ENCODE measurements at regions not wholly inside any gene's neighbourhood (a gene's known extent, or its start where the extent isn't known, plus 50 kb on each side); places are given as distances from the start of the nearest gene placed in this dataset.
"Not testable (repeated sequence)": the region's sequence is repeated elsewhere in the genome, so short reads cannot be mapped to it uniquely, and the experiment has no call there.

DNA sequence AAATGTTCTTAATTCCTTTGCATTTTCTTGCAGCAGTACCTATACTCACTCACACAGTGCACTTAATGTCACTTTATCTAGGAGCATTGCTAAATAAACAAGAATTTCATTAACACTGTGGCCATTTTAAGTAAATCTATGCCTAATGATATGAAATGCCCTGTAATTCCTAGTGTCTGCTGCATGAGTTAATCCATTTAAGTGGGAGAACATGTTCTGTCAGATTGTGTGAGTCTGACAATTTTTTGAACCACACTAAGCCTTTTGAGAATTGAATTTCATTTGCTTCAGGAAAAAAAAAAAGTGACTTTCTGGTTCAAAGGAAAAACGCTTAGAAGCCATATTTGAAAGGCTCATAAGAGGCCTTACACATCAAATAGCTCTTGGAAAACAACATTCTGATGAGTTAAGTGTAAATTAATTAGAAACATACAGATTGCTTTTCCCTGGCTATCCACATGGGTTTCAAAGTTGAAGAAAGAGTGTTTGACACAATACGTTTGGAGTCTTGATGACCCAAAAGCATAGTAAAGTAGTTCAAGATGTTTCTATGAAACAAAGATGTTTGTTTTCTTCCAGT is 446.7 kb upstream of the GRAMD2B start:
- intact Hi-C loops (cut with DNase I; ENCODE audit: low total_unique reads) = no loop called here
- DNase-seq (ENCODE audit: low spot score in 2 of 2) = no peak
- TF ChIP-seq, protein P1, sequence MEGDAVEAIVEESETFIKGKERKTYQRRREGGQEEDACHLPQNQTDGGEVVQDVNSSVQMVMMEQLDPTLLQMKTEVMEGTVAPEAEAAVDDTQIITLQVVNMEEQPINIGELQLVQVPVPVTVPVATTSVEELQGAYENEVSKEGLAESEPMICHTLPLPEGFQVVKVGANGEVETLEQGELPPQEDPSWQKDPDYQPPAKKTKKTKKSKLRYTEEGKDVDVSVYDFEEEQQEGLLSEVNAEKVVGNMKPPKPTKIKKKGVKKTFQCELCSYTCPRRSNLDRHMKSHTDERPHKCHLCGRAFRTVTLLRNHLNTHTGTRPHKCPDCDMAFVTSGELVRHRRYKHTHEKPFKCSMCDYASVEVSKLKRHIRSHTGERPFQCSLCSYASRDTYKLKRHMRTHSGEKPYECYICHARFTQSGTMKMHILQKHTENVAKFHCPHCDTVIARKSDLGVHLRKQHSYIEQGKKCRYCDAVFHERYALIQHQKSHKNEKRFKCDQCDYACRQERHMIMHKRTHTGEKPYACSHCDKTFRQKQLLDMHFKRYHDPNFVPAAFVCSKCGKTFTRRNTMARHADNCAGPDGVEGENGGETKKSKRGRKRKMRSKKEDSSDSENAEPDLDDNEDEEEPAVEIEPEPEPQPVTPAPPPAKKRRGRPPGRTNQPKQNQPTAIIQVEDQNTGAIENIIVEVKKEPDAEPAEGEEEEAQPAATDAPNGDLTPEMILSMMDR (IDR thresholded peaks at IDR 0.05) = no peak
- TF ChIP-seq POLR2A (IDR thresholded peaks at IDR 0.05) = no peak
- no peak overlapping the region for H3K4me3 ChIP-seq (ENCODE audit: low read depth, poor library complexity, severe bottlenecking)
- WGBS, 2 donors = 49 to 56% methylated on average over 2 of the region's 2 CpGs

DNA sequence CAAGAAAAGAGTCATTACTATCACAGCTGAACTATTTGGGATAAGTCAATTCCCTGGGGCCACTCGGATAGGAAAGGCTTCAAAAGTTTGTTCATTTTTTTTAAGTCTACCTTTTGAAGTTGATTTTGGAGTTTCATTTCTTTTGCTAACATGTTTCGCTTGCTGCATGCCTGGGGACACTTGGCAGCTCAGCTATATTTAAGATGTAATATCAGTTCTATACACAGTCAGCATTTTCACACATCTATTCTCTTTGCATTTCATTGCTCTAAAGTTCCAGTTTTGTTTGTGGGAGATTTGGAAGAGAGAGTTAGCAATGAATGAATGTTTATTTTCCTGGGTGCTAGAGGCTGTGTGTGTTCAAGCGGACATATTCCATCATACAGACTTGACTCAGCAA is 445.2 kb upstream of the GRAMD2B start:
- TF ChIP-seq POLR2A (IDR thresholded peaks at IDR 0.05) = no peak
- TF ChIP-seq, protein P1 (IDR thresholded peaks at IDR 0.05) = no peak
- WGBS, 2 donors = 47 to 55% methylated on average over 3 of the region's 3 CpGs
- DNase-seq (ENCODE audit: low spot score in 2 of 2) = no peak
- intact Hi-C loops (cut with DNase I; ENCODE audit: low total_unique reads) = no loop called here
- H3K4me3 ChIP-seq (ENCODE audit: low read depth, poor library complexity, severe bottlenecking) = no peak overlapping the region

DNA sequence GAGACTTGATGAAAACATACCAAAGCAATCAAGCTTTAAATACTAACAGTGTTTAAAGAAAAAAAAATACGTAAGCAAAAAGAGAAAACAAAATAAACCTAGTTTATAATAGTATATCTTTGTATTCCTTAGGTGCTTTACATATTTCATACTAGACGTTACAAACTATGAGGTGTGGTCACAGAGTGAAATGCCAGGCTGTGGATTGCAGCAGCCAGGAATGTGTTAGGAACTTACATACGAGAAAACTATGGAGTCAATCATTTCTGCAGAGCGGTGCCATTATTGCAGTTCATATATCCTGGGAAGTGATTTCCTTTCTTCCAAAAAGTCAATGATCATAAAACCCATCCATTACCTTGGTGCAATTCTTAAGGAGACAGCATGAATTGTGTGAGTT is 443.6 kb upstream of the GRAMD2B start:
- TF ChIP-seq POLR2A (IDR thresholded peaks at IDR 0.05) = no peak
- TF ChIP-seq, protein P1 (IDR thresholded peaks at IDR 0.05) = no peak
- H3K4me3 ChIP-seq (ENCODE audit: low read depth, poor library complexity, severe bottlenecking) = no peak overlapping the region
- WGBS, 2 donors = 44 to 49% methylated on average over 4 of the region's 4 CpGs
- intact Hi-C loops (cut with DNase I; ENCODE audit: low total_unique reads) = no loop called here
- no peak for DNase-seq (ENCODE audit: low spot score in 2 of 2)

DNA sequence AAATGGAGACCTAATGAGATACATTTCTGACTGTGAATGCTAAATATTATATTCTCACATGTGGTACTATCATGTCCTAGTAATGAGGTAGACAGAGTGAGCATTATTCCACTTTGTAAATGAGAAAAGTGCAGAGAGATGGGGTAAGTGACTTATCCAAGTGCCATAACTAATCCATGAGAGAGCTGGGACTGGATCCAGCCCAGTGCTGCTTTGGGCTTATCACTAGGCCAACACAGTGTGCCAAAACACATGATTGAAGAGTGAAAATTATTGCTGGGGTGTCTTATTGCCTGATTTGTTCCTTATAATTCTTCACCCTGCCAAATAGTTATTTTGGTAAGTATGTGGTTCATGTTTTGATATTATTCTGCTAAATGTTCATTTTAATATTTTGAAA is 442.2 kb upstream of the GRAMD2B start:
- intact Hi-C loops (cut with DNase I; ENCODE audit: low total_unique reads) = no loop called here
- no peak overlapping the region for H3K4me3 ChIP-seq (ENCODE audit: low read depth, poor library complexity, severe bottlenecking)
- DNase-seq (ENCODE audit: low spot score in 2 of 2) = no peak
- no peak for TF ChIP-seq POLR2A (IDR thresholded peaks at IDR 0.05)
- TF ChIP-seq, protein P1 (IDR thresholded peaks at IDR 0.05) = no peak

DNA sequence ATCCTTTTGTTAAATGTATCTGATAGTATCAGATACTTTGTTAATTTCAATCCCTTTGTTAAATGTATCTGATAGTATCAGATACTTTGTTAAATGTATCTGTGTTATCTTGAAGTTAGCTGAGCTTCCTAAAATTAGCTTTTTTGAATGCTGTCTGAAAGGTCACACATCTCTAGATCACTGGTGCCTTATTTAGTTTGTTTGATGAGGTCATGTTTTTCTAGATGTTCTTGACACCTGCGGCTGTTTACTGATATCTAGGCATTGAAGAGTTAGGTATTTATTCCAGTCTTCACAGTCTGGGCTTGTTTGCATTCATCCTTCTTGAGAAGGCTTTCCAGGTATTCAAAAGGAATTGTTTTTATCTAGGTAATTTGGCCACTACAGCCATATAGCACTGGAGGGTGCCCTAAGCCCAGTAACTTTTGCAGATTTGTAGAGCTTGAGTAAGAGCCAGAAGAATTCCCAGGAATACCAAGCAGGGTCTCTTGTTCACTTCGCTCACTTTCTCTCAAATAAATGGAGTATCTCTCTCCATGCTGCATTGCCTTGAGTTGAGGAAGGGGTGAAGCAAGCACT is 435.4 kb upstream of the GRAMD2B start:
- TF ChIP-seq, protein P1 (IDR thresholded peaks at IDR 0.05) = no peak
- no peak for TF ChIP-seq POLR2A (IDR thresholded peaks at IDR 0.05)
- intact Hi-C loops (cut with DNase I; ENCODE audit: low total_unique reads) = no loop called here
- 89 to 95% methylated on average over 2 of the region's 2 CpGs for WGBS, 2 donors
- no peak overlapping the region for H3K4me3 ChIP-seq (ENCODE audit: low read depth, poor library complexity, severe bottlenecking)
- no peak for DNase-seq (ENCODE audit: low spot score in 2 of 2)

DNA sequence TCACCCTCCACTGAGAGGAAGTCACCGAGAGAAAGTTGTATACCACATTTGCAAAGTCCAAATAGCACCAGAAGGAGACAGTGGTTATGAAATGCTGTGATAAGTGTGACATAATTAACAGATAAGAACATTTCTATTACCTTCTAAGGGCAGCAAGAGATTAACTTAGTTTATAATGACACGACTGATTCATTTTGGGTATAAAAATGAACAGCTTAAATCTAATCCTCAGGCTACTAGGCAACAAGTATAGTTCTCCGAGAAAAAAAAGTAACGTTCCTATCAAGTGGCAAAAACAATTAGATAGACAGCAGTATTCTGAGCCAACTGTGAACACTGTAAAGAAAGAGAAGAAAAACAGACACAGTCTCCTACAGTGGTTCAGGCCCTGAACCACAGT is 431.2 kb upstream of the GRAMD2B start:
- intact Hi-C loops (cut with DNase I; ENCODE audit: low total_unique reads) = no loop called here
- TF ChIP-seq POLR2A (IDR thresholded peaks at IDR 0.05) = no peak
- TF ChIP-seq, protein P1 (IDR thresholded peaks at IDR 0.05) = no peak
- WGBS, 2 donors = 81 to 86% methylated on average over 4 of the region's 4 CpGs
- H3K4me3 ChIP-seq (ENCODE audit: low read depth, poor library complexity, severe bottlenecking) = no peak overlapping the region
- DNase-seq (ENCODE audit: low spot score in 2 of 2) = no peak

DNA sequence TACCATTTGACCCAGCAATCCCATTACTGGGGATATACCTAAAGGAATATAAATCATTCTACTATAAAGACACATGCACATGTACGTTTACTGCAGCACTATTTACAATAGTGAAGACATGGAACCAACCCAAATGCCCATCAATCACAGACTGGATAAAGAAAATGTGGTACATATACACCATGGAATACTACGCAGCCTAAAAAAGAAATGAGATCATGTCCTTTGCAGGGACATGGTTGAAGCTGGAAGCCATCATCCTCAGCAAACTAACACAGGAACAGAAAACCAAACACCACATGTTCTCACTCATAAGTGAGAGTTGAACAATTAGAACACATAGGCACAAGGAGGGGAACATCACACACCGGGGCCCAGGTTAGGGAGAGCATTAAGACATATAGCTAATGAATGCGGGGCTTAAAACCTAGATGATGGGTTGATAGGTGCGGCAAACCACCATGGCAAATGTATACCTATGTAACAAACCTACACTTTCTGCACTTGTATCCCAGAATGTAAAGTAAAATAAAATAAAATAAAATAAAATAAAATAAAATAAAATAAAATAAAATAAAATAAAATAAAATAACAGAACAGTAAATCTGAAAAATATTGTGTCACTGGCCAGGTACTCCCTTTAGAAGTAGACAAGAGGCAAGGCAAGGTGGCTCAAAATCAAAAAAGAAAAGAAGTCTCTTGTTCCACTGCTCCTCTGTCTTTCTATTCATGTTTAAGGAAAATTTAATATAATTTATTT is 423.8 kb upstream of the GRAMD2B start:
- H3K4me3 ChIP-seq (ENCODE audit: low read depth, poor library complexity, severe bottlenecking); DNase-seq (ENCODE audit: low spot score in 2 of 2); intact Hi-C loops (cut with DNase I; ENCODE audit: low total_unique reads): not testable (repeated sequence)
- 93 to 95% methylated on average over 5 of the region's 5 CpGs for WGBS, 2 donors

Data from lower leg skin (tissue), 4 donors.